K562 (cell line): ENCODE measurements at regions not wholly inside any gene's neighbourhood (a gene's known extent, or its start where the extent isn't known, plus 50 kb on each side); places are given as distances from the start of the nearest gene placed in this dataset.

Experiments
- CREB3 ChIP-seq: fragments of 450-650 bp; conservative IDR thresholded peaks from 2 replicates; pipeline ENCODE4 v1.6.1; 2016; ENCODE audit warnings: missing genetic modification characterization, low read depth, mild to moderate bottlenecking, missing compliant biosample characterization, moderate library complexity
- EP300 ChIP-seq: IDR thresholded peaks from 2 replicates; pipeline ENCODE4 v1.6.1; 2012; ENCODE audit warnings: low read length, improper control_type of control experiment
- HBP1 ChIP-seq: fragments of 450-650 bp; formaldehyde crosslinking; IDR thresholded peaks from 2 replicates; pipeline ENCODE4 v1.4.0; 2022; ENCODE audit warnings: missing genetic modification characterization
- IFI16 ChIP-seq: fragments of 250-450 bp; sonication (Bioruptor Pico); IDR thresholded peaks from 2 replicates; pipeline ENCODE4 v2.1.2; 2022; ENCODE audit warnings: mild to moderate bottlenecking, inconsistent platforms
- KLF1 ChIP-seq: fragments of 450-650 bp; IDR thresholded peaks from 2 replicates; pipeline ENCODE4 v1.6.1; 2016; ENCODE audit warnings: missing genetic modification characterization, missing compliant biosample characterization
- MLLT1 ChIP-seq, 2 experiments: fragments of 450-650 bp; IDR thresholded peaks; 2 replicates each; pipeline ENCODE4 v1.6.1; 2016
- RCOR1 ChIP-seq, 2 experiments: IDR thresholded peaks; 2 replicates each; pipeline ENCODE4 v1.6.1; 2012; ENCODE audit warnings: low read depth in 2 of 2, low read length in 2 of 2, borderline replicate concordance in 1 of 2, improper control_type of control experiment in 1 of 2
- REST ChIP-seq, 2 experiments: fragments of 450-650 bp; formaldehyde crosslinking in 1 of 2; IDR thresholded peaks; 2 replicates each; pipeline versions ENCODE4 v1.4.0 to v1.6.1; 2014 to 2020; ENCODE audit warnings: mild to moderate bottlenecking in 2 of 2, borderline replicate concordance in 1 of 2, low read depth in 1 of 2
- SRSF1 ChIP-seq: fragments of 200-400 bp; formaldehyde crosslinking; IDR thresholded peaks from 2 replicates; pipeline ENCODE4 v1.6.1; 2017; ENCODE audit warnings: mild to moderate bottlenecking, low read depth, low read length, moderate library complexity
- ZC3H11A ChIP-seq: IDR thresholded peaks from 2 replicates; pipeline ENCODE4 v1.6.1; 2012; ENCODE audit warnings: low read depth, low read length, improper control_type of control experiment
- ZNF395 ChIP-seq: fragments of 200-800 bp; sonication (Bioruptor generic); IDR thresholded peaks from 2 replicates; pipeline ENCODE4 v1.6.1; 2017; ENCODE audit warnings: missing genetic modification characterization, missing compliant biosample characterization

GRCh38 chr16:85462714-85463611, 150.2 kb upstream of the GSE1 start (continued):
- TF ChIP-seq CREB3 (tag), result no peak
- no peak for TF ChIP-seq HBP1 (CRISPR knock-in tag)
- TF ChIP-seq SRSF1, result no peak
- peak; percentile 59; the same call in 1 of the 2 replicates for TF ChIP-seq ZNF395 (CRISPR knock-in tag)
- no peak for TF ChIP-seq KLF1
- TF ChIP-seq MLLT1 (IDR thresholded peaks at IDR 0.05), result no peak
- no peak for TF ChIP-seq ZC3H11A
- no peak for TF ChIP-seq EP300
- no peak for TF ChIP-seq REST (IDR thresholded peaks at IDR 0.05; ENCODE audit: borderline replicate concordance)
- no peak for TF ChIP-seq REST (CRISPR knock-in tag; IDR thresholded peaks at IDR 0.05; ENCODE audit: low read depth)
- no peak for TF ChIP-seq RCOR1 (IDR thresholded peaks at IDR 0.05; ENCODE audit: borderline replicate concordance in 1 of 2, low read depth in 2 of 2, low read length in 2 of 2)
- TF ChIP-seq IFI16, result no peak
